GM23338 (cell line): ENCODE measurements at regions not wholly inside any gene's neighbourhood (a gene's known extent, or its start where the extent isn't known, plus 50 kb on each side); places are given as distances from the start of the nearest gene placed in this dataset.

Source experiments
- ATAC-seq: fragments of 200-7000 bp; cut with Tn5 transposase; 3 replicates; pipeline ENCODE4 v1.9.1; 2020
- DNase-seq: peaks from one replicate; pipeline ENCODE4 v3.0.0-alpha.2; 2015; ENCODE audit warnings: low spot score
- H2AFZ ChIP-seq: fragments of 200-600 bp; sonication (generic); 2 replicates; pipeline ENCODE4 v1.8.0; 2016; ENCODE audit warnings: antibody characterized with exemption, mild to moderate bottlenecking, moderate library complexity
- H3F3A ChIP-seq: fragments of 200-600 bp; sonication (generic); replicated peaks from 2 replicates; pipeline ENCODE4 v1.8.0; 2017; ENCODE audit warnings: antibody characterized with exemption, mixed run types, low read depth
- H3K27ac ChIP-seq: fragments of 200-600 bp; sonication (generic); 2 replicates; pipeline ENCODE4 v1.6.1; 2016; ENCODE audit warnings: low read depth
- H3K27me3 ChIP-seq: fragments of 200-600 bp; sonication (generic); 2 replicates; pipeline ENCODE4 v1.8.0; 2016; ENCODE audit warnings: mild to moderate bottlenecking, mixed run types, moderate library complexity; ENCODE audit not compliant: insufficient read depth
- H3K36me3 ChIP-seq: fragments of 200-600 bp; sonication (generic); 2 replicates; pipeline ENCODE4 v1.8.0; 2016; ENCODE audit warnings: mild to moderate bottlenecking; ENCODE audit not compliant: insufficient read depth
- H3K4me1 ChIP-seq: fragments of 200-600 bp; sonication (generic); 2 replicates; pipeline ENCODE4 v1.8.0; 2016; ENCODE audit warnings: mild to moderate bottlenecking, moderate library complexity; ENCODE audit not compliant: insufficient read depth
- H3K4me2 ChIP-seq: fragments of 200-600 bp; sonication (generic); 2 replicates; pipeline ENCODE4 v1.7.1; 2017; ENCODE audit warnings: mixed run types
- H3K4me3 ChIP-seq: fragments of 200-600 bp; sonication (generic); 2 replicates; pipeline ENCODE4 v1.6.1; 2016; ENCODE audit warnings: mixed run types
- H3K79me2 ChIP-seq: fragments of 200-600 bp; sonication (generic); replicated peaks from 2 replicates; pipeline ENCODE4 v1.8.0; 2017; ENCODE audit warnings: mild to moderate bottlenecking; ENCODE audit not compliant: insufficient read depth
- H3K9me2 ChIP-seq: fragments of 200-600 bp; sonication (generic); 2 replicates; pipeline ENCODE4 v1.8.0; 2017; ENCODE audit not compliant: insufficient read depth
- H4K20me1 ChIP-seq: fragments of 200-600 bp; sonication (generic); replicated peaks from 2 replicates; pipeline ENCODE4 v1.8.0; 2017; ENCODE audit warnings: mild to moderate bottlenecking; ENCODE audit not compliant: insufficient read depth
- H3K27ac Mint-ChIP-seq: 2 replicates; pipeline ENCODE4 v1.8.0; 2020; ENCODE audit warnings: inconsistent platforms, mild to moderate bottlenecking, moderate library complexity, mixed read lengths
- H3K27me3 Mint-ChIP-seq: 3 replicates; pipeline ENCODE4 v1.8.0; 2022; ENCODE audit warnings: low read depth, mild to moderate bottlenecking, moderate library complexity, mixed read lengths, inconsistent platforms; ENCODE audit not compliant: insufficient read depth, poor library complexity
- H3K36me3 Mint-ChIP-seq: 3 replicates; pipeline ENCODE4 v1.8.0; 2021; ENCODE audit warnings: low read depth, mild to moderate bottlenecking, inconsistent platforms, moderate library complexity, mixed read lengths
- H3K4me1 Mint-ChIP-seq: 3 replicates; pipeline ENCODE4 v1.8.0; 2020; ENCODE audit warnings: mild to moderate bottlenecking, inconsistent platforms, mixed read lengths
- H3K4me3 Mint-ChIP-seq: 3 replicates; pipeline ENCODE4 v1.8.0; 2021; ENCODE audit warnings: moderate library complexity, mild to moderate bottlenecking, inconsistent platforms, mixed read lengths
- H3K9me3 Mint-ChIP-seq: 3 replicates; pipeline ENCODE4 v1.8.0; 2020; ENCODE audit warnings: moderate library complexity, mild to moderate bottlenecking, inconsistent platforms, mixed read lengths
- CREB1 ChIP-seq: fragments of 250-450 bp; sonication (Bioruptor Pico); IDR thresholded peaks from 2 replicates; pipeline ENCODE4 v1.5.0; 2020; ENCODE audit warnings: low read depth, mild to moderate bottlenecking, moderate library complexity
- CTCF ChIP-seq, 2 experiments: fragments of 200-600 bp in 1 of 2; sonication (generic) in 1 of 2; conservative IDR thresholded peaks; 2 replicates each; pipeline versions ENCODE4 v1.5.1 to v1.6.1; 2016 to 2017; ENCODE audit warnings: antibody characterized with exemption in 2 of 2, low read depth in 2 of 2, mild to moderate bottlenecking in 2 of 2, moderate library complexity in 1 of 2
- NANOG ChIP-seq: IDR thresholded peaks from 2 replicates; pipeline ENCODE4 v1.6.1; 2016; ENCODE audit warnings: antibody characterized with exemption, borderline replicate concordance
- STAT1 ChIP-seq: IDR thresholded peaks from one replicate; pipeline ENCODE4 v1.6.1; 2016; ENCODE audit warnings: antibody characterized with exemption; ENCODE audit not compliant: unreplicated experiment
- ZNF114 ChIP-seq: fragments of 250-450 bp; sonication (Bioruptor Pico); IDR thresholded peaks from 2 replicates; pipeline ENCODE4 v1.5.0; 2020; ENCODE audit warnings: mild to moderate bottlenecking, moderate library complexity
- ZNF331 ChIP-seq: fragments of 250-450 bp; sonication (Bioruptor Pico); IDR thresholded peaks from 2 replicates; pipeline ENCODE4 v1.5.0; 2020; ENCODE audit warnings: low read depth, mild to moderate bottlenecking, moderate library complexity
- ZNF462 ChIP-seq: fragments of 250-450 bp; sonication (Bioruptor Pico); IDR thresholded peaks from 2 replicates; pipeline ENCODE4 v1.5.0; 2020; ENCODE audit warnings: mild to moderate bottlenecking, moderate library complexity

GRCh38 chr1:30151826-30152225 lies 571.6 kb downstream of the MATN1 start (continued):
- TF ChIP-seq ZNF462 (CRISPR knock-in tag) (no peak), ZNF114 (CRISPR knock-in tag) (no peak), ZNF331 (CRISPR knock-in tag) (no peak), STAT1 (no peak)

GRCh38 chr1:30151119-30151518 lies 572.3 kb downstream of the MATN1 start:
- H3K4me1 Mint-ChIP-seq, result peaks cover 4% of the 10 kb centered on the region; the same call in 2 of the 3 replicates
- no peak overlapping the region for H3K4me3 ChIP-seq
- no peaks in the 10 kb centered on the region for H3K79me2 ChIP-seq
- no peaks in the 10 kb centered on the region for H3K9me2 ChIP-seq
- H3K36me3 Mint-ChIP-seq, result peaks cover 25% of the 10 kb centered on the region
- H3K4me1 ChIP-seq, result peaks cover 10% of the 10 kb centered on the region; the same call in 1 of the 2 replicates
- H3K9me3 Mint-ChIP-seq, result peaks cover 59% of the 10 kb centered on the region
- DNase-seq (no peak), ATAC-seq (no peak)
- no peaks in the 10 kb centered on the region for H3F3A ChIP-seq
- H3K27ac Mint-ChIP-seq, result no peak overlapping the region
- no peak overlapping the region for H3K4me2 ChIP-seq
- H3K27me3 ChIP-seq, result no peaks in the 10 kb centered on the region
- H3K27me3 Mint-ChIP-seq, result peaks cover 8% of the 10 kb centered on the region
- peaks cover 18% of the 10 kb centered on the region; the same call in 1 of the 2 replicates for H3K36me3 ChIP-seq
- H2AFZ ChIP-seq, result no peak overlapping the region
- TF ChIP-seq CREB1, result no peak
- no peak for TF ChIP-seq CTCF (conservative IDR thresholded peaks at IDR 0.05; ENCODE audit: low read depth in 2 of 2)
- TF ChIP-seq NANOG, result no peak
- no peaks in the 10 kb centered on the region for H4K20me1 ChIP-seq
- H3K4me3 Mint-ChIP-seq, result no peak overlapping the region
- no peak overlapping the region for H3K27ac ChIP-seq
